ENCODE measurements at regions not wholly inside any gene's neighbourhood (a gene's known extent, or its start where the extent isn't known, plus 50 kb on each side); places are given as distances from the start of the nearest gene placed in this dataset.

- TF ChIP-seq CTCF (conservative IDR thresholded peaks at IDR 0.05 in 1 of 2, IDR thresholded peaks at IDR 0.05 in 1 of 2; ENCODE audit: extremely low read depth in 1 of 2, insufficient read depth in 1 of 2, low read depth in 1 of 2, low read length in 2 of 2) (no peak), EZH2 (IDR thresholded peaks at IDR 0.05; ENCODE audit: borderline replicate concordance, low read length) (no peak)
Measured at GRCh38 chr17:70478902-70479301, 309.6 kb downstream of the KCNJ2 start.

Data from mammary epithelial cell (primary cell).